Transverse colon (tissue), 4 donors: ENCODE measurements at regions not wholly inside any gene's neighbourhood (a gene's known extent, or its start where the extent isn't known, plus 50 kb on each side); places are given as distances from the start of the nearest gene placed in this dataset.
"Not testable (repeated sequence)": the region's sequence is repeated elsewhere in the genome, so short reads cannot be mapped to it uniquely, and the experiment has no call there.

ENCODE experiments used
- DNase-seq: peaks from one replicate; pipeline ENCODE4 v3.0.0-alpha.2; 2019
- H3K27ac ChIP-seq, 4 donors: fragments of 200-600 bp; sonication (generic); 2 replicates each; pipeline ENCODE4 v1.5.1; 2016 to 2018; ENCODE audit warnings: inconsistent platforms in 4 of 4
- H3K27me3 ChIP-seq: fragments of 200-600 bp; sonication (generic); 2 replicates; pipeline ENCODE4 v1.5.1; 2017; ENCODE audit warnings: inconsistent platforms
- H3K36me3 ChIP-seq, 4 donors: fragments of 200-600 bp; sonication (generic); 2 replicates each; pipeline ENCODE4 v1.5.1; 2017 to 2019; ENCODE audit warnings: inconsistent platforms in 4 of 4
- H3K4me1 ChIP-seq, 4 donors: fragments of 200-600 bp; sonication (generic); 2 replicates each; pipeline ENCODE4 v1.5.1; 2017 to 2020; ENCODE audit warnings: inconsistent platforms in 4 of 4
- H3K4me3 ChIP-seq, 4 donors: fragments of 200-600 bp; sonication (generic); 1 replicate in 1 of 4; 2 replicates in 3 of 4; pipeline versions ENCODE4 v1.5.1 to v1.6.1; 2017 to 2019; ENCODE audit warnings: inconsistent platforms in 4 of 4
- H3K9me3 ChIP-seq, 2 donors: fragments of 200-600 bp; sonication (generic); 2 replicates each; pipeline ENCODE4 v1.5.1; 2017 to 2019; ENCODE audit warnings: inconsistent platforms in 2 of 2
- CTCF ChIP-seq, 5 experiments: fragments of 200-600 bp in 3 of 5; fragments of 450-650 bp in 2 of 5; sonication (generic) in 3 of 5; IDR thresholded peaks; 1 replicate in 2 of 5; 2 replicates in 3 of 5; pipeline ENCODE4 v1.5.1; 2016 to 2017; ENCODE audit warnings: antibody characterized with exemption in 5 of 5, inconsistent platforms in 3 of 5, mild to moderate bottlenecking in 2 of 5, moderate library complexity in 1 of 5
- EP300 ChIP-seq: sonication (generic); formaldehyde crosslinking; IDR thresholded peaks from one replicate; pipeline ENCODE4 v1.6.1; 2017; ENCODE audit warnings: antibody characterized with exemption, low read depth
- POLR2A ChIP-seq: fragments of 450-650 bp; IDR thresholded peaks from one replicate; pipeline ENCODE4 v1.6.1; 2016; ENCODE audit warnings: antibody characterized with exemption, mild to moderate bottlenecking, moderate library complexity
- POLR2AphosphoS5 ChIP-seq, 3 donors: sonication (generic); formaldehyde crosslinking; IDR thresholded peaks; one replicate each; pipeline ENCODE4 v1.6.1; 2016; ENCODE audit warnings: antibody characterized with exemption in 3 of 3
- WGBS, 2 donors: methylation state at CpG; one replicate each; pipeline ENCODE4 v1.1.5; 2018; ENCODE audit warnings: low coverage in 1 of 2; 5-methylcytosine and 5-hydroxymethylcytosine counted together
- in situ Hi-C, 4 donors: fragments of 200-750 bp; cut with MboI; loops; one replicate each; pipeline versions ENCODE4 v1.15.0 to v1.15.1; 2017; ENCODE audit warnings: low sequenced_read_pairs in 3 of 4, low pct_ligation_motif_present in 1 of 4, low pct_unique_long_range_greater_than_20kb in 1 of 4
- intact Hi-C: fragments of 100-400 bp; cut with DNase I; formaldehyde crosslinking; loops from one replicate; pipeline ENCODE4 v1.15.1; 2023; ENCODE audit warnings: low total_unique reads

GRCh38 chr20:48031122-48031521 lies 245.8 kb upstream of the SULF2 start:
- Histone ChIP-seq H3K27me3 (no peaks in the 10 kb centered on the region), H3K36me3 (no peaks in the 10 kb centered on the region), H3K27ac (no peak overlapping the region), H3K4me1 (no peaks in the 10 kb centered on the region), H3K4me3 (no peak overlapping the region), H3K9me3 (no peaks in the 10 kb centered on the region)
- no peak for DNase-seq
- TF ChIP-seq EP300 (no peak), CTCF (IDR thresholded peaks at IDR 0.05) (no peak), POLR2A (no peak), POLR2AphosphoS5 (IDR thresholded peaks at IDR 0.05) (no peak)
- in situ Hi-C loops = no loop called here
- intact Hi-C loops = no loop called here
- 67 to 71% methylated on average over 2 to 4 of the region's 4 CpGs for WGBS, 2 donors

GRCh38 chr20:48026981-48027592 lies 241.8 kb upstream of the SULF2 start:
- H3K9me3 ChIP-seq = no peaks in the 10 kb centered on the region
- no peak overlapping the region for H3K27ac ChIP-seq
- TF ChIP-seq POLR2A (no peak), POLR2AphosphoS5 (IDR thresholded peaks at IDR 0.05) (no peak), CTCF (IDR thresholded peaks at IDR 0.05) (no peak), EP300 (no peak)
- DNase-seq = no peak
- H3K4me3 ChIP-seq = no peak overlapping the region
- no peaks in the 10 kb centered on the region for H3K27me3 ChIP-seq
- intact Hi-C loops = no loop called here
- WGBS, 2 donors = 86 to 94% methylated on average over 3 to 9 of the region's 9 CpGs
- H3K4me1 ChIP-seq = peaks cover 0 to 4% (median 0%) of the 10 kb centered on the region in 4 donors
- in situ Hi-C loops = no loop called here
- H3K36me3 ChIP-seq = no peaks in the 10 kb centered on the region

- intact Hi-C loops (no loop called here), in situ Hi-C loops (no loop called here)
- no peak overlapping the region for H3K27ac ChIP-seq
- H3K4me3 ChIP-seq = no peak overlapping the region
- H3K27me3 ChIP-seq = no peaks in the 10 kb centered on the region
- DNase-seq = no peak
- peaks cover 0 to 4% (median 0%) of the 10 kb centered on the region in 4 donors for H3K4me1 ChIP-seq
- no peaks in the 10 kb centered on the region for H3K9me3 ChIP-seq
- no peaks in the 10 kb centered on the region for H3K36me3 ChIP-seq
- no peak for TF ChIP-seq POLR2AphosphoS5 (IDR thresholded peaks at IDR 0.05)
- WGBS, 2 donors = 31 to 38% methylated on average over 4 of the region's 4 CpGs
Measured at GRCh38 chr20:48025661-48026060, 240.4 kb upstream of the SULF2 start.

GRCh38 chr20:48025051-48025515 lies 239.8 kb upstream of the SULF2 start:
- no peaks in the 10 kb centered on the region for H3K27me3 ChIP-seq
- no peaks in the 10 kb centered on the region for H3K36me3 ChIP-seq
- intact Hi-C loops (no loop called here), in situ Hi-C loops (no loop called here)
- no peak overlapping the region for H3K27ac ChIP-seq
- TF ChIP-seq POLR2A = no peak
- TF ChIP-seq EP300 = no peak
- no peak for TF ChIP-seq CTCF (IDR thresholded peaks at IDR 0.05)
- TF ChIP-seq POLR2AphosphoS5 (IDR thresholded peaks at IDR 0.05) = no peak
- H3K4me3 ChIP-seq = no peak overlapping the region
- no peaks in the 10 kb centered on the region for H3K9me3 ChIP-seq
- WGBS, 2 donors = 61% methylated on average over 13 of the region's 13 CpGs; no CpG with 5 or more reads in 1 of the 2 donors
- DNase-seq = no peak
- peaks cover 0 to 4% (median 0%) of the 10 kb centered on the region in 4 donors for H3K4me1 ChIP-seq

- intact Hi-C loops = no loop called here
- H3K36me3 ChIP-seq = no peaks in the 10 kb centered on the region
- DNase-seq = no peak
- H3K4me3 ChIP-seq = no peak overlapping the region
- no peaks in the 10 kb centered on the region for H3K27me3 ChIP-seq
- in situ Hi-C loops = no loop called here
- no peak for TF ChIP-seq POLR2AphosphoS5 (IDR thresholded peaks at IDR 0.05)
- TF ChIP-seq CTCF (IDR thresholded peaks at IDR 0.05) = no peak
- TF ChIP-seq EP300 = no peak
- no peak for TF ChIP-seq POLR2A
- H3K27ac ChIP-seq = no peak overlapping the region
- 70% methylated on average over 3 of the region's 3 CpGs; no CpG with 5 or more reads in 1 of the 2 donors for WGBS, 2 donors
- H3K4me1 ChIP-seq = peaks cover 0 to 4% (median 0%) of the 10 kb centered on the region in 4 donors
- no peaks in the 10 kb centered on the region for H3K9me3 ChIP-seq
Measured at GRCh38 chr20:48024539-48024938, 239.3 kb upstream of the SULF2 start.

- 71 to 81% methylated on average over 1 to 6 of the region's 6 CpGs for WGBS, 2 donors
- H3K27me3 ChIP-seq, DNase-seq, H3K4me3 ChIP-seq, H3K9me3 ChIP-seq, intact Hi-C loops, H3K4me1 ChIP-seq, H3K27ac ChIP-seq, in situ Hi-C loops, H3K36me3 ChIP-seq: not testable (repeated sequence)
Measured at GRCh38 chr20:48020696-48021095, 235.4 kb upstream of the SULF2 start.
